Smooth muscle cell (in vitro differentiated cells): ENCODE measurements at regions not wholly inside any gene's neighbourhood (a gene's known extent, or its start where the extent isn't known, plus 50 kb on each side); places are given as distances from the start of the nearest gene placed in this dataset.
"Not testable (repeated sequence)": the region's sequence is repeated elsewhere in the genome, so short reads cannot be mapped to it uniquely, and the experiment has no call there.

Source experiments
- DNase-seq: peaks from one replicate; lab custom pipeline; 2025; ENCODE audit not compliant: unreplicated experiment; lab: John Stamatoyannopoulos, UW
- H2AFZ ChIP-seq: fragments of 200-600 bp; sonication (generic); 2 replicates; pipeline ENCODE4 v1.6.0; 2016; ENCODE audit warnings: antibody characterized with exemption, low read depth, mild to moderate bottlenecking
- H3F3A ChIP-seq: fragments of 200-600 bp; sonication (generic); 2 replicates; pipeline ENCODE4 v1.6.0; 2017; ENCODE audit warnings: antibody characterized with exemption, low read depth
- H3K27ac ChIP-seq: fragments of 200-600 bp; sonication (generic); 2 replicates; pipeline ENCODE4 v1.5.1; 2016; ENCODE audit warnings: low read depth, mild to moderate bottlenecking
- H3K27me3 ChIP-seq: fragments of 200-600 bp; sonication (generic); 2 replicates; pipeline ENCODE4 v1.6.1; 2016; ENCODE audit warnings: low read depth, mild to moderate bottlenecking
- H3K36me3 ChIP-seq: fragments of 200-600 bp; sonication (generic); 2 replicates; pipeline ENCODE4 v1.5.1; 2016; ENCODE audit warnings: low read depth
- H3K4me1 ChIP-seq: fragments of 200-600 bp; sonication (generic); 2 replicates; pipeline ENCODE4 v1.5.1; 2016; ENCODE audit warnings: low read depth
- H3K4me2 ChIP-seq: fragments of 200-600 bp; sonication (generic); 2 replicates; pipeline ENCODE4 v1.6.0; 2016; ENCODE audit warnings: mild to moderate bottlenecking
- H3K4me3 ChIP-seq: fragments of 200-600 bp; sonication (generic); 2 replicates; pipeline ENCODE4 v1.5.1; 2016; ENCODE audit warnings: mild to moderate bottlenecking
- H3K79me2 ChIP-seq: fragments of 200-600 bp; sonication (generic); 2 replicates; pipeline ENCODE4 v1.6.0; 2016; ENCODE audit warnings: low read depth, mild to moderate bottlenecking
- H3K9ac ChIP-seq: fragments of 200-600 bp; sonication (generic); 2 replicates; pipeline ENCODE4 v1.6.0; 2016; ENCODE audit warnings: low read depth
- H3K9me3 ChIP-seq: fragments of 200-600 bp; sonication (generic); replicated peaks from 2 replicates; pipeline ENCODE4 v1.5.1; 2016; ENCODE audit warnings: low read depth
- H4K20me1 ChIP-seq: fragments of 200-600 bp; sonication (generic); 2 replicates; pipeline ENCODE4 v1.6.0; 2016; ENCODE audit warnings: low read depth
- WGBS: methylation state at CpG from one replicate; pipeline ENCODE4 v1.1.7; 2016; ENCODE audit warnings: low lambda C conversion rate; 5-methylcytosine and 5-hydroxymethylcytosine counted together

DNA sequence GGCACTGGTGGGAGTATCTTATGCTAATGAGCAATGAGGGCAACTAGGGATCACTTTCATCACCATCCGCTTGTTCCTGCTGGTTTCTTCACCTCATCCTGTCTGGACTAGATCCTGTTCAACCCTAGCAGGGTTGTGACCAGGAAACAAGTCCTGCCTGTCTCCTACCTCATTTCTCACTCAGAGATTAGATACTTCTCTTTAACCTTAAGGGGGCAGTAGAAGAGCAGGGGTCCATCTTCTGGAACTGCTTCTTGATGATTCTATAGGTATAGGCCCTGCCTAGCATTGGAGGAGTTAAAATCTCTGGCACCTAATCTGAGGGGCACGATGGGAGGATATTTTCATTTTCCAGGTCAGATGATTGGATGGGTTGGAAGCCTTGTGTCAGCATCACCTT, 415.5 kb downstream of the TGIF2LX start:
- H3K27ac ChIP-seq, H3K27me3 ChIP-seq, H3K9ac ChIP-seq, H3K4me2 ChIP-seq, H3K4me3 ChIP-seq, H3K36me3 ChIP-seq, H3K4me1 ChIP-seq, H4K20me1 ChIP-seq, H3F3A ChIP-seq, H3K79me2 ChIP-seq, DNase-seq, H3K9me3 ChIP-seq, H2AFZ ChIP-seq: not testable (repeated sequence)
- whole genome bisulfite sequencing, result 90% methylated on average over 2 of the region's 2 CpGs

DNA sequence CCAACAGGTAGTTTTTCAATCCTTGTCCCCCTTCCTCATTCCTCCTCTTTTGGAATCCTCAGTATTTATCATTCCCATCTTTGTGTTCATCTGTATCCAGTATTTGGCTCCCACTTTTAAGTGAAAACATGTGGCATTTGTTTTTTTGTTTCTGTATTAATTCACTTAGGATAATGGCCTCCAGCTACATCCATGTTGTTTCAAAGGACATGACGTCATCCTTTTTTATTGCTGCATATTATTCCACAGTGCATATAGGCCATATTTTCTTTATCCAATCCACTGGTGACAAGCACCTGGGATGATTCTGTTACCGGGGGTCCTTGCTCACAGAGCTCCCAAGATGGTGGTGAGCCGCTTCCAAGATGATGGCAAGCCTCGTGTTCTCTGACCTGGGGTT, 447.9 kb downstream of the TGIF2LX start:
- DNase-seq, H3K27me3 ChIP-seq, H4K20me1 ChIP-seq, H3K27ac ChIP-seq, H3K4me1 ChIP-seq, H3K9ac ChIP-seq, H3K36me3 ChIP-seq, H3F3A ChIP-seq, H3K4me2 ChIP-seq, H3K9me3 ChIP-seq, H3K79me2 ChIP-seq, H3K4me3 ChIP-seq, H2AFZ ChIP-seq: not testable (repeated sequence)
- 94% methylated on average over 3 of the region's 4 CpGs for whole genome bisulfite sequencing

GRCh38 chrX:90398020-90398419, 476.3 kb downstream of the TGIF2LX start:
- H3F3A ChIP-seq, H3K4me2 ChIP-seq, H3K9ac ChIP-seq, H4K20me1 ChIP-seq, H3K9me3 ChIP-seq, H3K79me2 ChIP-seq, DNase-seq, H3K27me3 ChIP-seq, H3K4me1 ChIP-seq, H3K36me3 ChIP-seq, H2AFZ ChIP-seq, H3K4me3 ChIP-seq: not testable (repeated sequence)
- peak overlapping the region; percentile 71 for H3K27ac ChIP-seq
- WGBS, result 41% methylated on average over 1 of the region's 3 CpGs

DNA sequence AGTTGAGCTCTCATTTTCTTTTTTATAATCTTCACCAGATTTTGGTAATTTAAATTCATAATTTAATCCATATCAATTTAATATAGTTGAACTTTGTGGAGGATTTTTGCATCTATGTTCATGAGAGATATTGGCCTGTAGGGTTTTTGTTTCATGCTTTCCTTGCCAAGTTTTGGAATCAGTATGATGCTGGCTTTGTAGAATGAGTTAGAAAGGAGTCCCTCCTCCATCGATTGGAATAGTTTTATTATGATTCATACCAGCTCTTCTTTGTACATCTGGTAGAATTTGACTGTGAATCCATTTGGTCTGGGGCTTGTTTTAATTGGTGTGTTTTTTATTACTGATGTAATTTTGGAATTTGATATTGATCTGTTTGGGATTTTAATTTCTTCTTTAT, 480.5 kb downstream of the TGIF2LX start:
- not testable (repeated sequence) for H3K4me3 ChIP-seq, H3K4me1 ChIP-seq, H3K27me3 ChIP-seq, H3K36me3 ChIP-seq, H3K9ac ChIP-seq, H3K27ac ChIP-seq, DNase-seq, H3K4me2 ChIP-seq, H3K9me3 ChIP-seq, H4K20me1 ChIP-seq, H2AFZ ChIP-seq, H3F3A ChIP-seq, H3K79me2 ChIP-seq
- 90% methylated on average over 1 of the region's 1 CpG for WGBS

GRCh38 chrX:90403859-90404258, 482.2 kb downstream of the TGIF2LX start:
- H3K4me3 ChIP-seq, H3K27me3 ChIP-seq, H3K4me2 ChIP-seq, H3K79me2 ChIP-seq, H4K20me1 ChIP-seq, H3F3A ChIP-seq, H3K36me3 ChIP-seq, H3K9me3 ChIP-seq, DNase-seq, H2AFZ ChIP-seq, H3K4me1 ChIP-seq, H3K9ac ChIP-seq: not testable (repeated sequence)
- peak overlapping the region; percentile 49 for H3K27ac ChIP-seq
- 64% methylated on average over 4 of the region's 4 CpGs for WGBS

GRCh38 chrX:90404846-90405436, 483.2 kb downstream of the TGIF2LX start:
- 90% methylated on average over 2 of the region's 2 CpGs for WGBS
- not testable (repeated sequence) for H3K9me3 ChIP-seq, H3K36me3 ChIP-seq, DNase-seq, H3K4me1 ChIP-seq, H4K20me1 ChIP-seq, H3K79me2 ChIP-seq, H3F3A ChIP-seq, H3K4me2 ChIP-seq, H2AFZ ChIP-seq, H3K4me3 ChIP-seq, H3K9ac ChIP-seq, H3K27me3 ChIP-seq
- H3K27ac ChIP-seq, result peak overlapping the region; percentile 57

DNA sequence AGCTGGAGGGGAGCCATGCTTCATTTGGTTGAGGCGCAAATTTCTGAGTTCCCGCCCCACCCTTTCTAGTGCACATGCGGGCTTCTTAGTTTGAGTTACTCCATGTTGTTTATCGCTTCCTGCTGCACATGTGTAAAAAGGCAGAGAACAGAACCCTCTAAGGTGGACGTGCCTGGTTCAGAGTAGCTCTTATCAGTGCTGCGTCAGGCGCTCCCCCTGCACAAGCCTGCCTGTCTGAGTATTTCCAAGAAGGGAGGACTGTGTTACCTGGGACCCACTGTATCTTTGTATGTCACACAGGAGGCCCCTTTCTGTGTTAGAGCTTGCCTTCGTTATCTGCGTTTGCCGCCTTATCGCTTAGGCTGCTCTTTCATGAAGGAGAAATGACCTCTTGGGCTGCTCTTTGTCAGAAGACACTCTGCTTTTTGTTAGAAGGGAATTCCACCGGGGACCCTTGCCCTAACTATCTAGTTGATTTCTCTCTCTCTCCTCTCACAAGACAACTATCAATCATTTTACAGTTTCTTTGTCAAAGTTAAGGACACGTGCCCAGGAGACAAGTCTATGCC, 532.1 kb downstream of the TGIF2LX start:
- not testable (repeated sequence) for DNase-seq, H3K79me2 ChIP-seq, H3K27me3 ChIP-seq, H3K4me2 ChIP-seq, H3F3A ChIP-seq, H3K4me3 ChIP-seq, H3K36me3 ChIP-seq, H2AFZ ChIP-seq, H3K4me1 ChIP-seq, H3K27ac ChIP-seq, H4K20me1 ChIP-seq, H3K9me3 ChIP-seq, H3K9ac ChIP-seq
- 79% methylated on average over 10 of the region's 13 CpGs for WGBS

GRCh38 chrX:90458071-90458899, 536.6 kb downstream of the TGIF2LX start:
- not testable (repeated sequence) for H3K79me2 ChIP-seq, H3K9me3 ChIP-seq, H3K4me1 ChIP-seq, H3F3A ChIP-seq, DNase-seq, H3K4me3 ChIP-seq, H3K9ac ChIP-seq, H4K20me1 ChIP-seq, H3K27me3 ChIP-seq, H3K36me3 ChIP-seq
- peak overlapping the region; percentile 44 for H3K27ac ChIP-seq
- peak overlapping the region; percentile 35 for H3K4me2 ChIP-seq
- peak overlapping the region; percentile 82 for H2AFZ ChIP-seq
- 21% methylated on average over 9 of the region's 9 CpGs for WGBS
